ENCODE measurements at regions not wholly inside any gene's neighbourhood (a gene's known extent, or its start where the extent isn't known, plus 50 kb on each side); places are given as distances from the start of the nearest gene placed in this dataset.

DNA sequence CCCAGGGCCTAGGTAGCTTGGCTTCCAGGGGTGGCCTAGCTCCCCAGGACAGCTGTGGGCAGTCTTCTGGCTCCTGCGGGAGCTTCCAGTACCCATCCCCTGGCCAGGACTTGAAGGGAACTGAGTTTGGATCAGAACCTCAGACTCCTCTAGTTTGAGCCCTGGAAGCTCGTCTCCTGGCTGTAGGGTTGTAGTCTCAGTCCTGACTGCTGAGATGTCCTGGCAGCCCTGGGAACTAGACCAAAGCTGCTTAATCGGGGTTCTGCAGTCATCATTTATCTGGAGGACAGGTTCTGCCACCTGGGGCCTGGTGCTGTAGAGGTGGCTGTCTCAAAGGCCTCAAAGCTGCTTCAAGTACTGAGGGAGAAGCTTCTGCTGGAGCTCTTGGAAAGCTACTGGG, 163.7 kb downstream of the WSCD1 start:
- ATAC-seq = no peak
- intact Hi-C loops (cut with DNase I) = loop anchor here (5.0 kb wide), 1 partner anchor 883 kb away; no protein-coding TSS in a partner anchor
- no peak for DNase-seq (ENCODE audit: low spot score)

DNA sequence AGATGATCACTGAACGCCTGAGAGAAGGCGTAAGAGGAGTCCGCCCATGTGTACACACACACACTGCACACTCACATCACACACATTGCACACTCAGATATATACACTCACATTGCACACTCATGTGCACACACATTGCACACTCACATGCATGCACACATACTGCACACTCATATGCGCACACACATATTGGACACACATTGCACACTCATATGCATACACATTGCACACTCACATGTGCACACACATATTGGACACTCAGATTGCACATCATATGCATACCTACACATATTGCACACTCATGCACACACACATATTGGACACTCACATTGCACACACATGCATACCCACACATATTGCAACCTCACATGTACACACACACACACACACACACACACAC, 163.2 kb downstream of the WSCD1 start:
- no peak for DNase-seq (ENCODE audit: low spot score)
- no peak for ATAC-seq
- intact Hi-C loops (cut with DNase I) = loop anchor here (5.0 kb wide), 1 partner anchor 884 kb away; no protein-coding TSS in a partner anchor

DNA sequence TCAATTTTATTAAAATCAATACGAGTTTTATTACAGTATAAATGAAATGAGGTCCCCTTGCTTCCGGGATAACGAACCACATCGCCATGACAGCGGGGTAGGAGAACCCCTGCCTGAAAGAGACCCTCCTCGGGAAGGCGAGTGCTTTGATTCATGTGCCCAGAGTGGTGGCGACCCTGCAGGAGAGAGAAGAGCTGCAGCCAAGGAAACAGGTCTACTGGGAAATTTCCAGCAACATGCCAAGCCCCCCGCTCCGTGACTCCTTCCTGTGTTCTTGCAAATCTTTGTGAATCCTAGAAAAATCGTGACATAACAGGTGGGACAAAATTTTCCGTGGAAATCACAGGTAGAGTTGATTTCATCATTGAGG, 162.5 kb downstream of the WSCD1 start:
- DNase-seq (ENCODE audit: low spot score) (no peak), ATAC-seq (no peak)
- intact Hi-C loops (cut with DNase I) = loop anchor here (5.0 kb wide), 1 partner anchor 885 kb away; no protein-coding TSS in a partner anchor

DNA sequence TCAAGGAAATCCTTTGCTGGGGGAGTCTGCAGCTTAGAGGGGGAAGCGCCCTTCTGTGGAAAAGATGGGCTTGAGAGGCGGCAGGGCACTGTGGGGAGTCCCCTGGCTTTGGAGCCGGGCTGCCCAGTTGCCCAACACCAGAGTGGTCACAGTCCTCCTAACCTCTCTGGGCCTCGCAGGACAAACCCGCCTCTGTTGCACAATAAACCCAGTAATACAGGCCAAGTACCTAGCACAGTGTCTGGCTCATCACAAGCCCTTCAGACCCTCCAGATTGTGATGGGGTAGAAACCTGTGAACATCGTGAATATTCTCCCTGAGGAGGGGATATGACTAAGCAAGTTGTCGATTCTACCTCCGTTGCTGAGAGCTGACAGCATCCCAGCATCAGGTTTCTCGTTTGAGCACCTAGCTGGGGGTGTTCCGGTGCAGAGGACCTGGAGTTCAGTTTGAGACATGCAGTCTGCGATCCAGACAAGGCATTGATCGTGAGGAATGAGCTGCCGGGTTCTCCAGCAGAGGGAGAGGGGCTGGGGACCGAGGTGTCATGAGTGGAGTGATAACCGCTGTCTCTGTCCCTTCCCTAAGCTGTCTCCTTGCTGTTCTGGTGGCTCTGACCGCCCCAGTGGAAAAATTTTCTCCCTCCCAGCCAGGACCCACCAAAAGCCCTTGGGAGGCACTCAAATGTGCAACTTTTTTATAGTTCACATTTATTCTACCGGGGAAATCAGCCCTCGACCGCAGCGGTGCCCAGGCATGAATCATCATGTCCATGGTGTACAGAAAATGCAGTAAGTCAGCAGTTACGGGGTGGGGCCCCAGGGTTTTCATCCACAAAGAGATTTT, 161.9 kb downstream of the WSCD1 start:
- ATAC-seq (no peak), DNase-seq (ENCODE audit: low spot score) (no peak)
- intact Hi-C loops (cut with DNase I) = loop anchor here (5.0 kb wide), 1 partner anchor 885 kb away; no protein-coding TSS in a partner anchor

DNA sequence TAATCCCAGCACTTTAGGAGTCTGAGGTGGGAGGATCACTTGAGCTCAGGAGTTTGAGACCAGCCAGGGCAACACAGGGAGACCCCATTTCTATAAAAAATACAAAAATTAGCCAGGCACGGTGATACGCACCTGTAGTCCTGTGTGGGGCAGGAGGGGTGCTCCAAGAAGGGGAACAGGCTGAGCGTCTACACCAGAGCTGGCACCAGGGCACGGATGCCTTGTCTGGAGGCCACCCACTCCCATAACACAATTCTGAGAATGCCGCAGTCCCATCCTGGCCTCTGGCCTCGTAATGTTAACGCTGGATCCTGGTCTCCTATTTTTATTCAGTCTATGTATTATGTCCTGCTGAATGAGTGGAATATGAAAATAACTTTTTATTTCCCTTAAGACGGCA, 161.3 kb downstream of the WSCD1 start:
- DNase-seq (ENCODE audit: low spot score) = no peak
- intact Hi-C loops (cut with DNase I) = loop anchor here (5.0 kb wide), 1 partner anchor 886 kb away; no protein-coding TSS in a partner anchor
- no peak for ATAC-seq

DNA sequence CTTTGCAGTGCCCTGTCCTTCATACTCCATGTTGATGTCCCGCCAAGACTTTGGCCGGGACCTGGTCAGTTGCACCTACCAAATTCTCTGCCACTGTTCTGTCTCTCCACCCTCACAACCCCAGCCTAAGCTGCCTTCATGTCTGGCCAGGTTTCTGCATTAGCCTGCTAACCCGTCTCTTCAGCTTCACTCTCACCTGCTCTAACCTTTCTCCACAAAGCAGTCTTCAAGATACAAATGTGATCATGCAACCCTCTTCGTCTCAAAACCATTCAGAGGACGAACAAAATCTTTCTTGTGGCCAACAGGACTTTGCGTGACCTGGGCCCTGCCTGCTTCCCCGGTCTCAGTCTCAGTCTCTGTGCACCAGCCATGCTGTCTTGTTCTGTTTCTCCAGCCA, 148.2 kb downstream of the WSCD1 start:
- no peak for DNase-seq (ENCODE audit: low spot score)
- ATAC-seq = no peak
- intact Hi-C loops (cut with DNase I) = no loop called here

DNA sequence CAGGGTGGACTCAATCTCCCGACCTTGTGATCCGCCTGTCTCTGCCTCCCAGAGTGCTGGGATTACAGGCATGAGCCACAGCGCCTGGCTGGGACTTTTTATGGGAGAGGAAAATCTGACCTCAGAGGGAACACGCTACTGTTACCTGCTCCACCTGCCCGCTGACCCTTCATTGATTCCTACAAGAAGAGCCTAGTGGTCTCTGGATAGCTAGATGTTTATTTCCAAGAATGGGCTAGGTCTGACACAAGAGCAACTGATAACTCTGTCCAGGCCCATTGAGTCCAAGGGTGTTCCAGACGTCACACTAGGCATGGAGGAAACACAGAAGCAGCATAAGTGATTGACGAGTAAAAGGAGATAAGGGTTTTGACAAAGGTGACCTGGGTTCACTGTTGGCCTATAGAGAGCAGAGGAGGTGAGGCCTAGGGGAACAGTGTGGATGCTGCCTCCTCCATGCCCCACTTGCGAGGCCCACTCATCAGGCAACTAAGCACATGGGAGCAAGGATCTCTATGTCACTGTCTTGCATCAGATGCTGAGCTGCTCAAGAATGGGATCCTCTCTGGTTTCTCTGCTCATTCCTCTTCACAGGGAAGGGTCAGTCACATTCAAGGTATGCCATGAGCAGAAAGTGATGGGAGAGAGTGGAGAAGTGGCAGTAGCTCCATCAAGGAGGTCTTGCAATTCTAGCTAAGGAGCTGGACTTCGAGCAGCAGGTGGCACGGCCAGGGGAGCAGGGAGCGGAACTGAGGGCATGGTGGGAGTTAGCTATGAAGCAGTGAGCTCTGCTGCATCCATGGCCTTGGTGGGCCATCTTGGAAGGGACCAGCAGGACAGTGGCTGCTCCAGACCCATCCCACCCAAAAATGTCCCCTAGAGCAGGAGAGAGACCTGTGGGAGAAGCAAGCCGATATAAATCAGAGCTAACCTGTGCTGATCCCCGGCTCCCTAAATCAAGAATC, 145.2 kb downstream of the WSCD1 start:
- DNase-seq (ENCODE audit: low spot score) (no peak), ATAC-seq (no peak)
- intact Hi-C loops (cut with DNase I) = no loop called here

DNA sequence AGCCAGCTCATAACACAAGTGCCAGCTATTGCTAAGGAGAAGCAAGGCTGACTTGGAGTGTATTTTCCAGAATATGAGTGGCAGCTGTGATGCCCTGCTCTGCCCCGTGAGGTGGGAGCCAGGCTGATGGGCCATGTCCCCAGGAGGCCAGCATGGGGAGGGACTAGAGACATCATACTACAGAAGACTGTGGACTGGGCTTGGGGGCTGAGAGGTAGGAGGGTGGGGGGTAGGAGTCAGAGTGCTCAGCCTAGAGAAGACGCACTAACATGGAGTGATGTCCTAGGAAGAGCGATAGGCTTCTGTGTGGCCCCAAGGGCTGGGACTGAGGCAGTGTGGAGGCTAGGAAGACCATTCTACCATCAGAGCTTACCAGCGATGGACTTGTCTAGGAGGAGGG, 143.7 kb downstream of the WSCD1 start:
- intact Hi-C loops (cut with DNase I) = no loop called here
- DNase-seq (ENCODE audit: low spot score) = no peak
- no peak for ATAC-seq

DNA sequence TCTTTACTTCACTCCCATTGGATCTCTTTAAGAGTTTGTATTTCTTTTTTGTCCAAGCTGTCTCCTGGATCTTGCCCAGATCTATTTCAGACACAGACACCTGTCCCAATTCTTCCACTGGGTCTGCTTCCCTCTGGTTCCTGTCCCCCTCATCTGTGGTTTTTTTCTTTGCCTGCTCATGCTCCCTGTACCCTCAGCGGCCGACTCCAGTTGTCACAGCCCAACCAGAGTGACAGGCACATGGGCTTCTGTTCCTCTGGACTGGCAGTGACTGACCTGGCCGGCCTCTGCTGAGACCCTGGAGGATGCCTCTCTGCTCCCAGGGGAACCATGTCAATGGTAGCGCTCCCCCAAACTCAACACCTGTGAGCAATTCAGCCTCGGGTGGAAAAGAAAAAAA, 142.6 kb downstream of the WSCD1 start:
- no peak for DNase-seq (ENCODE audit: low spot score)

DNA sequence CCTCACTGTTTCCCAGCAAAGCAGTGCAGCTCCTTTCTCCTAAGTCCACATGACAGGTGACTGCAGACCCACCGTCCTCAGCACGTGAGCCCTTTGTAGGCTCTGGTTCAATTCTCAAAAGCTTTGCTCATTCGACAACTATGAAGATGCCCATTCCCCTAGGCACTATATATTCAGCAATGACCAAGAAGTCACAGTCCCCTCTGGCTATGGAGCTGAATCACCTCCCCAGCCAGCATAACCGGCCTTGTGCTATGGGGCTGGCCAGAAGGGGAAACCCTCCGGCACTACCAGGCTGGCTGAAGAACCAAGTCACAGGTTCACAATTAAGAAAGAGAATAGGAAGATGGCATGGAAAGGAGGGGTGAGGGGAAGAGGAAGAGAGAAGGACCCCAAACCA, 139.7 kb downstream of the WSCD1 start:
- DNase-seq (ENCODE audit: low spot score) (no peak), ATAC-seq (no peak)
- intact Hi-C loops (cut with DNase I) = no loop called here

More for the DNA sequence above, 142.6 kb downstream of the WSCD1 start:
- intact Hi-C loops (cut with DNase I) = no loop called here
- no peak for ATAC-seq

DNA sequence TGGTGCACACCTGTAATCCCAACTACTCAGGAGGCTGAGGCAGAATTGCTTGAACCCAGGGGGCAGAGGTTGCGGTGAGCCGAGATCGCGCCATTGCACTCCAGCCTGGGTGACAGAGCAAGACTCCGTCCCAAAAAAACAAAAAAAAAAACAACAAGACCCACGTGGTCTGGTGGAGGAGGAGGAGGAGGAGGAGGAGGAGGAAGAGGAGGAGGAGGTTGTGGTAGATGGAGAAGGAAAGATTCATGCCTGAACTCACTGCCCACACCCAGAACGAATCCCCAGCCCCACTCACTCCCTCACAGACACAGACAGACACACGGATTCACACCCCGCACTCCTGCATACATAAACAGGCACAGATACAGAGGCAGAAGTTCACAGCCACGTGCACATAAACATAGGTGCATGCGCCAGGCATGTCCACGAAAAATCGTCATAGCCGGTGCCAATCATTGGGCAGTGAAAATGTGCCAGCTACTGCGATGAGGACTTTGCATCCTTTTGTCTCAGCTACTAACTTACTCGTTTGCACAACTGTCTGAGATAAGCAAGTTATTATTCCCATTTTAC, 138.5 kb downstream of the WSCD1 start:
- DNase-seq (ENCODE audit: low spot score) = no peak

DNA sequence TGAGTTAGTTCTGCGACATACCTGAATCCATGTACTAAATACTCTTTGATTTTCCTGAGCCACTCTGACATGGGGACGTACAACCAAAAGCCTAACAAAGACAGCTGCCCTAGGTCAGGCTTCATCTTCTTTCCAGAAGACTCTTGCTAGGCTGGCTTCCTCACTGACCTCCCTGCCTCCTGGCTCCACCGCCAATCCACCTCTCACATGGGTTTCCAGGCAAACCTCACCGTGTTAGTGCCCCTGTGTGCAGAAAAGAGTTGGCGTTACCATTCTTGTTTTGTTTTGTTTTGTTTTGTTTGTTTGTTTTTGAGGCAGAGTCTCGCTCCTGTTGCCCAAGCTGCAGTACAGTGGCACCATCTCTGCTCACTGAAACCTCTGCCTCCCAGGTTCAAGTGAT, 135.3 kb downstream of the WSCD1 start:
- ATAC-seq = no peak
- intact Hi-C loops (cut with DNase I) = no loop called here

More for the DNA sequence above, 138.5 kb downstream of the WSCD1 start:
- no peak for ATAC-seq
- intact Hi-C loops (cut with DNase I) = no loop called here

DNA sequence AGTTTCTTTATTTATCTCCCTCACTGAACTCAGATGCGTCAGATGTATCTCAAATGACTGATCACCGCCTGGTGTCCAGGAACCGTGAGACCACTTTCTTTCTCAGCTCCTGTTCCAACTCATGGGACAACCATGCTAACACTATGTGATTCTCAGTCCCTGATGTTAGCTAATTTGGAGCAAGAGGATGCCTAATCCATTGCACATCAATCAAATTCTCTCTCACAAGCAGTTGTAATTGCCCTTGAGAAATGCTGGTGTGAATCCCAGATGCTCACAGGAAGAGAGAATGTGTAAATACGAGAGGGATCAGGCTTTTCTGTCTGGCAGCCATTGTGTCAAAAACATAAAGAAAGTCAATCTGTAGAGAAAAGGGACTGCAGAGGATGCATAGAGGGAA, 134.9 kb downstream of the WSCD1 start:
- DNase-seq (ENCODE audit: low spot score) (no peak), ATAC-seq (no peak)
- intact Hi-C loops (cut with DNase I) = no loop called here

More for the DNA sequence above, 135.3 kb downstream of the WSCD1 start:
- no peak for DNase-seq (ENCODE audit: low spot score)

DNA sequence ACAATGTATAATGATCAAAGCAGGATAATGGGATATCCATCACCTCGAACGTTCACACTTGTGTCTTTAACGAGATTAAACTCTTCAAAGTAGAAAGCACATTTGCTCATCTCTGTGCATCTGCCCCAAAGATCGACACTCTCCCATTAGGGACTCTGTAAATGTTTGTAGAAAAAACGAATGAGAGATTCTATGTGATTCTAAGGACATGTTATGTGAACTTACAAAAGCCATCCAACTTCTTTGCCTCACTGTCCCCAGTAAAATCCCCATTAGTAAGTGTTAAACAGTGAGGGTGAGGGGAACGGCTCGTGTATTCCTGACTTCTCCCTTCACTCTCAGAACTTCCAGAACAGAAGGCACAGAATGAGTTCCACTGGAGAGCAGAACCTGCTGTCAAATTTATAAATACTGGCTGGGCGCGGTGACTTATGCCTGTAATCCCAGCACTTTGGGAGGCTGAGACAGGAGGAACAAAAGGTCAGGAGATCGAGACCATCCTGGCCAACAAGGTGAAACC, 134.1 kb downstream of the WSCD1 start:
- intact Hi-C loops (cut with DNase I) = no loop called here
- DNase-seq (ENCODE audit: low spot score) (no peak), ATAC-seq (no peak)

DNA sequence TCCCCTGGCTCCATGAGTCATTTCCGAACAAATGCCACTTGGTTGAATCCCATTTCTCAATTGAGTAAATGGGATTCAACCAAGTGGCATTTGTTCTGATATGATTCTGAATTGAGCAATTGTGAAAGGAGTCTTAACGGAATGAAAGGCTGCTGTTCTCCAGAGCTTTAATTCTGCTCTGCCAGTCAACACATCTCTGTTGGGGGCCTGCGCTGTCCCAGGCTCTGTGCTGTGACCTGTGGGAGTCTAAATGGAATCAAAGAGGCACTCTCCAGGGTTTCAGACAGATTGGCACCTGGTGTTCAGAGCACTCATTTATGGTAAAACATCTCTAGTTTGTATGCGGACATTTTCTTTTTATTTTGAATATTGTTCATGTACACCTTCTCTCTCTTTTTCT, 126.2 kb downstream of the WSCD1 start:
- ATAC-seq (no peak), DNase-seq (ENCODE audit: low spot score) (no peak)
- intact Hi-C loops (cut with DNase I) = no loop called here

DNA sequence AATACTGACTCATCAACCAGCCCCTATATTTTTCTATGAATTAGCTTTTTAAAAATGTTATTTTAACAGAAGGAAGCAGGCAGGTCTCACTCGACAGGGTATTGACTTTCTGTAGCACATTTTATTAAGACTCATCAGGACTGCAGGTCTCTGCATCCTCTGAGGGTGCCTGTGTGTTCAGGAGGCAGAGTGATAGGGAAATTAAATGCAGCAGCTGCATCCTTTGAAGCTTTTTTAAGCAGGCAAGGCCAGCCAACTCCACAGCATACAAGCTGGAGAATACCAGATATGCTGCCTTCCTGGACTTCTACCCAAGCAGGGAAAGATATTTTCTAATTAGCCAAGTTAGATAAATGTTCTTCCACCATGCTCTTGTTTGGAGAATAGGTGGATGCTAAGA, 124.9 kb downstream of the WSCD1 start:
- DNase-seq (ENCODE audit: low spot score) (no peak), ATAC-seq (no peak)
- intact Hi-C loops (cut with DNase I) = no loop called here

DNA sequence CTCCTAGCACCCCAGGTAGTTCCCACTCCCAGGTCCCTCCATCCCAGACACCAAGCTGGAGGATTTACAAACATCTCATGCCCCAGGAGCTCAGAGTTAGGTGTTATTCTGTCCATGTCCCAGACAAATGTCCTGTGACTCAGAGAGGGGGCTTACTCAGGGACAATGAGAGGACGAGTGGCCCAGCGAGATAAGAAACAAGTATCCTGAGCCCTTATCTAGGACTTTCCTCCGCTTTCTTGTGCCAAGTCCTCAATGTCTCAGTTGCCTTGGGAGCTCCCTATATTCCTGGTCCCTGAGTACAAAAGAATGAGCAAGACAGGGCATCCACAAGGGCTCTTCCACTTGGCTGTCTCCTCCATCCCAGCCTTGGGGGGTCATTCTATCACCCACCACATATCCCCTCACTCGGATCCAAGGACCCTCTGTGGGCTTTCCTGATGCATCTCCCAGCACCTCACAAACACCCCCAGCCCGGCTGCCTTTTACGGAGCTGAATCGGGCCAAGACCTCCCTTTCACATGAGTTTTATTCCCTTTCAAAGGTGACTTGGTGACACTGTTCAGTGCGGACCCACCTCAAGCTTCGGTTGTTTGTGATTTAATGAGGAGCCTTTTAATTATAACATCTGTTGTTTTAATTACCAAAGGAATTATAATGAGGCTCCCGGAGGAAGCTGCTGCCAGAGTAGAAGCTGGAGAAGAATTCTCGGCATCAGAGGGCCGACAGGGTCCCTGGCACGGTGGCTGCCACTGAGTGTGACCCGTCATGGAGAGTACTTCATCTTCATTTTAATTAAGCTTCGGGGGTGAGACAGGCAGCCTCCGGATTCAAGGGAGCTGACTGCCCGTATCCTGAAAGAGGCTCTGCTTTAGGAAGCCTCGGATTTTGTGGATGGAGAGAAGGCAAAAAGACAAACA, 121.5 kb downstream of the WSCD1 start:
- DNase-seq (ENCODE audit: low spot score) = no peak
- ATAC-seq = no peak
- intact Hi-C loops (cut with DNase I) = no loop called here

DNA sequence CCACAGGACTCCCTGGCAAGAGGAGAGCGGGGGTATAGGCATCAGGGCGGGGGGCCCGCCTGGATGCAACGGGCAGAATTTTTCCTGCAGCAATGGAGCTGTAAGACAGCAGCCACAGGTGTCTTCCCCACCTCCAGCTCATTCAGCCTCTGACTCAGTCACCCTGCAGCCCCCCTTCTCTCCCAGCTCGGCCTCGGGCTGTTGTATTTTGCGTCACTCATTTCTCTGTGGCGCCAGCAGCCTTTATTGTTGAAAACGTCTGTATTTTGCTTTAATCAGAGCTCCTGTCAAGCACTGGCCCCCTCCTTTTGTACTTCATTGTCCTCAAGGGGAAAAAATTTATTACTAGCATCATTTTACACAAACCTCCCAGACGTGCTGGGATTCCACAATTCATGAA, 117.7 kb downstream of the WSCD1 start:
- no peak for DNase-seq (ENCODE audit: low spot score)
- no peak for ATAC-seq
- intact Hi-C loops (cut with DNase I) = no loop called here

Data from sciatic nerve (tissue), 2 donors.